ENCODE measurements at regions not wholly inside any gene's neighbourhood (a gene's known extent, or its start where the extent isn't known, plus 50 kb on each side); places are given as distances from the start of the nearest gene placed in this dataset.

GRCh38 chr6:156352861-156353260, 424.3 kb upstream of the ARID1B start:
- no peak for DNase-seq (ENCODE audit: extremely low spot score)
- H3K4me3 ChIP-seq: no peak overlapping the region
- no peaks in the 10 kb centered on the region for H3K36me3 ChIP-seq
- no peaks in the 10 kb centered on the region for H3K9me3 ChIP-seq
- intact Hi-C loops (cut with DNase I): no loop called here
- H3K27me3 ChIP-seq: no peaks in the 10 kb centered on the region
- H3K27ac ChIP-seq (replicated peaks in 1 of 4): no peak overlapping the region
- no peaks in the 10 kb centered on the region for H3K4me1 ChIP-seq
- TF ChIP-seq POLR2A (IDR thresholded peaks at IDR 0.05; ENCODE audit: low read depth) (no peak), POLR2AphosphoS5 (IDR thresholded peaks at IDR 0.05) (no peak), EP300 (IDR thresholded peaks at IDR 0.05) (no peak)
- TF ChIP-seq, protein P1, sequence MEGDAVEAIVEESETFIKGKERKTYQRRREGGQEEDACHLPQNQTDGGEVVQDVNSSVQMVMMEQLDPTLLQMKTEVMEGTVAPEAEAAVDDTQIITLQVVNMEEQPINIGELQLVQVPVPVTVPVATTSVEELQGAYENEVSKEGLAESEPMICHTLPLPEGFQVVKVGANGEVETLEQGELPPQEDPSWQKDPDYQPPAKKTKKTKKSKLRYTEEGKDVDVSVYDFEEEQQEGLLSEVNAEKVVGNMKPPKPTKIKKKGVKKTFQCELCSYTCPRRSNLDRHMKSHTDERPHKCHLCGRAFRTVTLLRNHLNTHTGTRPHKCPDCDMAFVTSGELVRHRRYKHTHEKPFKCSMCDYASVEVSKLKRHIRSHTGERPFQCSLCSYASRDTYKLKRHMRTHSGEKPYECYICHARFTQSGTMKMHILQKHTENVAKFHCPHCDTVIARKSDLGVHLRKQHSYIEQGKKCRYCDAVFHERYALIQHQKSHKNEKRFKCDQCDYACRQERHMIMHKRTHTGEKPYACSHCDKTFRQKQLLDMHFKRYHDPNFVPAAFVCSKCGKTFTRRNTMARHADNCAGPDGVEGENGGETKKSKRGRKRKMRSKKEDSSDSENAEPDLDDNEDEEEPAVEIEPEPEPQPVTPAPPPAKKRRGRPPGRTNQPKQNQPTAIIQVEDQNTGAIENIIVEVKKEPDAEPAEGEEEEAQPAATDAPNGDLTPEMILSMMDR (IDR thresholded peaks at IDR 0.05): no peak

- intact Hi-C loops (cut with DNase I): no loop called here
Measured at GRCh38 chr6:156351346-156351966, 425.7 kb upstream of the ARID1B start.

DNA sequence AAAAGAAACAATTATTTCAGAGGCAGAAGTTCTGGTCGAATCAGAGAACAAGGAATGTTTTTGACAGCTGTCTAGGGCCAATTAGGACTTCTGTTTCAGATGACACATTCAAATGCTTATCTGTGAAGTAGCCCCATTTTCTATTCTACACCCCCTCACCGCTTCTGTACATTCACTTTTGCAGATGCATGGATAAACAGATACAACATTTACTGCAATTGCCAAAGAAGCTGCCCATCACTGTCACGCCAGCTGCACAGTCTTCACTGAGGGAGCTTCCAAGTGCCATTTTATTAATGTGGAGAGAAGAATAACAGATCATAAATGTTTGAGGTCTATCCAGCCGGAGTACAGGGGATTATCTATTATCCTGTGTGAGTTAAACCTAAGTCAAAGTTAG, 426.8 kb upstream of the ARID1B start:
- H3K9me3 ChIP-seq: no peaks in the 10 kb centered on the region
- no peaks in the 10 kb centered on the region for H3K36me3 ChIP-seq
- DNase-seq (ENCODE audit: extremely low spot score): peak; percentile 8
- intact Hi-C loops (cut with DNase I): no loop called here
- H3K27me3 ChIP-seq: no peaks in the 10 kb centered on the region
- TF ChIP-seq EP300 (IDR thresholded peaks at IDR 0.05): no peak
- TF ChIP-seq POLR2AphosphoS5 (IDR thresholded peaks at IDR 0.05): no peak
- TF ChIP-seq, protein P1 (IDR thresholded peaks at IDR 0.05): no peak
- TF ChIP-seq POLR2A (IDR thresholded peaks at IDR 0.05; ENCODE audit: low read depth): no peak
- no peak overlapping the region for H3K4me3 ChIP-seq
- no peak overlapping the region for H3K27ac ChIP-seq (replicated peaks in 1 of 4)
- H3K4me1 ChIP-seq: no peaks in the 10 kb centered on the region
- WGBS: 74% methylated on average over 4 of the region's 4 CpGs

More at GRCh38 chr6:156351346-156351966, 425.7 kb upstream of the ARID1B start:
- no peak overlapping the region for H3K27ac ChIP-seq (replicated peaks in 1 of 4)
- DNase-seq (ENCODE audit: extremely low spot score): peak; percentile 53
- H3K36me3 ChIP-seq: no peaks in the 10 kb centered on the region
- TF ChIP-seq POLR2A (IDR thresholded peaks at IDR 0.05; ENCODE audit: low read depth) (no peak), POLR2AphosphoS5 (IDR thresholded peaks at IDR 0.05) (no peak), EP300 (IDR thresholded peaks at IDR 0.05) (no peak)
- TF ChIP-seq, protein P1 (IDR thresholded peaks at IDR 0.05): no peak
- no peaks in the 10 kb centered on the region for H3K27me3 ChIP-seq
- H3K4me1 ChIP-seq: no peaks in the 10 kb centered on the region
- 87% methylated on average over 6 of the region's 6 CpGs for WGBS
- no peaks in the 10 kb centered on the region for H3K9me3 ChIP-seq
- no peak overlapping the region for H3K4me3 ChIP-seq

DNA sequence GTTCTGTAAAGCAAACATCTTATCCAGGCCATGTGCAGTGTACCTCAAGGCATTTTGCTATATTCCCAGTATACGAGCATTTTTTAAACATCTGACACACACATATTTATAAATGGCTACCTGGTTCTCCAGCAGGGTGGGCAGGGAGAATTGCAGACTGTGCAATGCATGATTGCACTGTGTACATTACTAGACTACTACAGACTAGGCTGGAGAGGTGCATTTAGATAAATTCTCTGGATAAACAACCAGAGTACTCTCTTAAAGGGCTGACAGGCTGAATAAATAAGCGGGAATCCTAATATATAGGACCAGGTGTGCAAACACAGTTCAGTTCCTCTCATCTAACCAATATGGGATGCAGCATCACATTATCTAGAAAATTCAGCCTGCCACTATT, 428.3 kb upstream of the ARID1B start:
- Histone ChIP-seq H3K27ac (replicated peaks in 1 of 4) (no peak overlapping the region), H3K9me3 (no peaks in the 10 kb centered on the region), H3K4me1 (no peaks in the 10 kb centered on the region), H3K36me3 (no peaks in the 10 kb centered on the region), H3K27me3 (no peaks in the 10 kb centered on the region), H3K4me3 (no peak overlapping the region)
- intact Hi-C loops (cut with DNase I): no loop called here
- TF ChIP-seq POLR2AphosphoS5 (IDR thresholded peaks at IDR 0.05) (no peak), EP300 (IDR thresholded peaks at IDR 0.05) (no peak), POLR2A (IDR thresholded peaks at IDR 0.05; ENCODE audit: low read depth) (no peak)
- TF ChIP-seq, protein P1 (IDR thresholded peaks at IDR 0.05): no peak
- peak; percentile 24 for DNase-seq (ENCODE audit: extremely low spot score)
- 65% methylated on average over 2 of the region's 2 CpGs for WGBS

GRCh38 chr6:156348424-156348823, 428.8 kb upstream of the ARID1B start:
- intact Hi-C loops (cut with DNase I): no loop called here
- H3K4me3 ChIP-seq: no peak overlapping the region
- DNase-seq (ENCODE audit: extremely low spot score): peak; percentile 81
- H3K4me1 ChIP-seq: no peaks in the 10 kb centered on the region
- H3K27me3 ChIP-seq: no peaks in the 10 kb centered on the region
- no peaks in the 10 kb centered on the region for H3K36me3 ChIP-seq
- peaks cover 0 to 2% (median 0%) of the 10 kb centered on the region in 4 donors for H3K9me3 ChIP-seq
- TF ChIP-seq POLR2A (IDR thresholded peaks at IDR 0.05; ENCODE audit: low read depth) (no peak), POLR2AphosphoS5 (IDR thresholded peaks at IDR 0.05) (no peak), EP300 (IDR thresholded peaks at IDR 0.05) (no peak)
- TF ChIP-seq, protein P1 (IDR thresholded peaks at IDR 0.05): no peak
- H3K27ac ChIP-seq (replicated peaks in 1 of 4): peak overlapping the region in 1 of 4 donors; percentile 0
- 62% methylated on average over 4 of the region's 4 CpGs for WGBS

Data from esophagus muscularis mucosa (tissue), 4 donors.